ENCODE measurements at regions not wholly inside any gene's neighbourhood (a gene's known extent, or its start where the extent isn't known, plus 50 kb on each side); places are given as distances from the start of the nearest gene placed in this dataset.
"Not testable (repeated sequence)": the region's sequence is repeated elsewhere in the genome, so short reads cannot be mapped to it uniquely, and the experiment has no call there.

GRCh38 chrX:71838092-71838491 is 72.6 kb upstream of the NHSL2 start:
- DNase-seq (ENCODE audit: low read depth, low spot score); ATAC-seq; in situ Hi-C loops (cut with HindIII; ENCODE audit: low pct_unique_long_range_greater_than_20kb, low sequenced_read_pairs); H3K4me1 ChIP-seq (ENCODE audit: control insufficient read depth, insufficient read depth, low read length); H3K9me3 ChIP-seq (ENCODE audit: control insufficient read depth, insufficient read depth, low read depth, low read length); H3K36me3 ChIP-seq (ENCODE audit: control insufficient read depth, insufficient read depth, low read length); H3K4me3 ChIP-seq (ENCODE audit: low read depth in 2 of 2, low read length in 2 of 2); CTCF ChIA-PET; BruUV-seq (replicated peaks); H3K27ac ChIP-seq (ENCODE audit: low read length); intact Hi-C loops (cut with micrococcal nuclease; ENCODE audit: unreplicated experiment); POLR2A ChIA-PET; H3K27me3 ChIP-seq (ENCODE audit: control insufficient read depth, insufficient read depth, low read length): not testable (repeated sequence)

GRCh38 chrX:71846429-71846828 is 64.2 kb upstream of the NHSL2 start:
- no peak overlapping the region for H3K4me3 ChIP-seq (ENCODE audit: low read depth in 2 of 2, low read length in 2 of 2)
- no peaks in the 10 kb centered on the region for H3K4me1 ChIP-seq (ENCODE audit: control insufficient read depth, insufficient read depth, low read length)
- in situ Hi-C loops (cut with HindIII; ENCODE audit: low pct_unique_long_range_greater_than_20kb, low sequenced_read_pairs) (no loop called here), intact Hi-C loops (cut with micrococcal nuclease; ENCODE audit: unreplicated experiment) (no loop called here)
- BruUV-seq (replicated peaks), result no TSS peak
- no peak for TF ChIP-seq SIN3A (IDR thresholded peaks at IDR 0.05; ENCODE audit: borderline replicate concordance, insufficient read depth, low read depth, low read length)
- TF ChIP-seq REST (IDR thresholded peaks at IDR 0.05; ENCODE audit: insufficient read depth in 1 of 2, low read depth in 2 of 2, low read length in 1 of 2), result no peak
- no peak for TF ChIP-seq POLR2AphosphoS5 (IDR thresholded peaks at IDR 0.05; ENCODE audit: low read depth, low read length)
- no peak for TF ChIP-seq TCF7L2 (IDR thresholded peaks at IDR 0.05; ENCODE audit: low read depth, low read length)
- no peak for TF ChIP-seq CTCF (IDR thresholded peaks at IDR 0.05)
- no peak for DNase-seq (ENCODE audit: low read depth, low spot score)
- peaks cover 6% of the 10 kb centered on the region for H3K27me3 ChIP-seq (ENCODE audit: control insufficient read depth, insufficient read depth, low read length)
- no peaks in the 10 kb centered on the region for H3K36me3 ChIP-seq (ENCODE audit: control insufficient read depth, insufficient read depth, low read length)
- H3K27ac ChIP-seq (ENCODE audit: low read length), result no peak overlapping the region
- ChIA-PET POLR2A (no interaction called here), CTCF (no interaction called here)
- H3K9me3 ChIP-seq (ENCODE audit: control insufficient read depth, insufficient read depth, low read depth, low read length), result no peaks in the 10 kb centered on the region
- no peak for ATAC-seq

GRCh38 chrX:71852182-71852581 is 58.5 kb upstream of the NHSL2 start:
- DNase-seq (ENCODE audit: low read depth, low spot score) (no peak), ATAC-seq (no peak)
- TF ChIP-seq CTCF (IDR thresholded peaks at IDR 0.05), result no peak
- Histone ChIP-seq H3K27me3 (ENCODE audit: control insufficient read depth, insufficient read depth, low read length) (peaks cover 5% of the 10 kb centered on the region), H3K4me3 (ENCODE audit: low read depth in 2 of 2, low read length in 2 of 2) (no peak overlapping the region), H3K36me3 (ENCODE audit: control insufficient read depth, insufficient read depth, low read length) (no peaks in the 10 kb centered on the region), H3K9me3 (ENCODE audit: control insufficient read depth, insufficient read depth, low read depth, low read length) (no peaks in the 10 kb centered on the region), H3K27ac (ENCODE audit: low read length) (no peak overlapping the region), H3K4me1 (ENCODE audit: control insufficient read depth, insufficient read depth, low read length) (no peaks in the 10 kb centered on the region)
- POLR2A ChIA-PET, result no interaction called here
- intact Hi-C loops (cut with micrococcal nuclease; ENCODE audit: unreplicated experiment) (no loop called here), in situ Hi-C loops (cut with HindIII; ENCODE audit: low pct_unique_long_range_greater_than_20kb, low sequenced_read_pairs) (no loop called here)
- no TSS peak for BruUV-seq (replicated peaks)
- CTCF ChIA-PET, result no interaction called here
